ENCODE measurements at regions not wholly inside any gene's neighbourhood (a gene's known extent, or its start where the extent isn't known, plus 50 kb on each side); places are given as distances from the start of the nearest gene placed in this dataset.

DNA sequence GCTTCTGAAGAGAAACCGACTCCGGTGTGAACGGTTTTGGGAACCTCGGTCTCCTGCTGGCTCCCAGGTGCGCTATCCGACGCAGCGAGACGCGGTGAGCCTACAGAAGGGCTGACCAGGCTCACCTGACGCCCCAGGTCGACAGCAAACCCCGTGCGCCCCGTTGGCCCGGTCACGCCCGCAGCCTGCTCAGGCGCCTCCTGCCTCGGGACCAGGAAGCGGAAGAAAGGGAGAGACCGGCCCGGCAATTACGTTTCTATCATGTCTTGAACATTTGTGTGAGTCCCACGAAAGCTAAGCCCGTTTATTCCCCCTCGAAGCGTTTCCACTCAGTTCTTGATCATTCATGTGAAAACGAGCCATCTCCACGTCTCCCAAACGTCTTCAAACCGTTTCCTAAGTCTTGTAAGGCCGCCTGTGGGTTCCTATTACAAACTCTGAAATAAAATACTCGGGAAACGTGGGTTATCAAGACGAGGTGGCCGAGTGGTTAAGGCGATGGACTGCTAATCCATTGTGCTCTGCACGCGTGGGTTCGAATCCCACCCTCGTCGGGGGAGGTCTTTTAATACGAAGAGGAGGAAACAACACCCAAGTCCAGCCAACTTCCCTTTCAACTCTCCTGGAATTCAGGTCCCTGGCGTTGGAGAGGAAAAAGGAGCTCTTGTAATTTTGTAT, 150.5 kb upstream of the PRSS16 start:
- peaks cover 72% of the 10 kb centered on the region for H3K27me3 ChIP-seq (ENCODE audit: insufficient read depth, low read depth, low read length)
- peak overlapping the region; percentile 26 for H3K9ac ChIP-seq (ENCODE audit: low read length)
- no peaks in the 10 kb centered on the region for H4K20me1 ChIP-seq (ENCODE audit: insufficient read depth)
- H3K27ac ChIP-seq (ENCODE audit: low read length), result no peak overlapping the region
- no peaks in the 10 kb centered on the region for H3K9me2 ChIP-seq (ENCODE audit: insufficient read depth, low read length)
- H2AFZ ChIP-seq (ENCODE audit: low read depth, low read length), result no peak overlapping the region
- H3K4me2 ChIP-seq (ENCODE audit: low read length), result peak overlapping the region; percentile 59
- TF ChIP-seq SMC3 (conservative IDR thresholded peaks at IDR 0.05; ENCODE audit: poor library complexity) (no peak), EZH2 (IDR thresholded peaks at IDR 0.05; ENCODE audit: borderline replicate concordance, insufficient read depth, low read length, poor library complexity, severe bottlenecking) (no peak), EP300 (conservative IDR thresholded peaks at IDR 0.05; ENCODE audit: poor library complexity, severe bottlenecking) (no peak), POLR2AphosphoS5 (IDR thresholded peaks at IDR 0.05) (no peak), TAF1 (IDR thresholded peaks at IDR 0.05; ENCODE audit: low read depth) (no peak), RAD21 (conservative IDR thresholded peaks at IDR 0.05) (no peak), MXI1 (conservative IDR thresholded peaks at IDR 0.05; ENCODE audit: poor library complexity, severe bottlenecking) (no peak)
- TF ChIP-seq, protein P1, sequence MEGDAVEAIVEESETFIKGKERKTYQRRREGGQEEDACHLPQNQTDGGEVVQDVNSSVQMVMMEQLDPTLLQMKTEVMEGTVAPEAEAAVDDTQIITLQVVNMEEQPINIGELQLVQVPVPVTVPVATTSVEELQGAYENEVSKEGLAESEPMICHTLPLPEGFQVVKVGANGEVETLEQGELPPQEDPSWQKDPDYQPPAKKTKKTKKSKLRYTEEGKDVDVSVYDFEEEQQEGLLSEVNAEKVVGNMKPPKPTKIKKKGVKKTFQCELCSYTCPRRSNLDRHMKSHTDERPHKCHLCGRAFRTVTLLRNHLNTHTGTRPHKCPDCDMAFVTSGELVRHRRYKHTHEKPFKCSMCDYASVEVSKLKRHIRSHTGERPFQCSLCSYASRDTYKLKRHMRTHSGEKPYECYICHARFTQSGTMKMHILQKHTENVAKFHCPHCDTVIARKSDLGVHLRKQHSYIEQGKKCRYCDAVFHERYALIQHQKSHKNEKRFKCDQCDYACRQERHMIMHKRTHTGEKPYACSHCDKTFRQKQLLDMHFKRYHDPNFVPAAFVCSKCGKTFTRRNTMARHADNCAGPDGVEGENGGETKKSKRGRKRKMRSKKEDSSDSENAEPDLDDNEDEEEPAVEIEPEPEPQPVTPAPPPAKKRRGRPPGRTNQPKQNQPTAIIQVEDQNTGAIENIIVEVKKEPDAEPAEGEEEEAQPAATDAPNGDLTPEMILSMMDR (IDR thresholded peaks at IDR 0.05; ENCODE audit: poor library complexity, severe bottlenecking), result no peak
- TF ChIP-seq, protein P2, sequence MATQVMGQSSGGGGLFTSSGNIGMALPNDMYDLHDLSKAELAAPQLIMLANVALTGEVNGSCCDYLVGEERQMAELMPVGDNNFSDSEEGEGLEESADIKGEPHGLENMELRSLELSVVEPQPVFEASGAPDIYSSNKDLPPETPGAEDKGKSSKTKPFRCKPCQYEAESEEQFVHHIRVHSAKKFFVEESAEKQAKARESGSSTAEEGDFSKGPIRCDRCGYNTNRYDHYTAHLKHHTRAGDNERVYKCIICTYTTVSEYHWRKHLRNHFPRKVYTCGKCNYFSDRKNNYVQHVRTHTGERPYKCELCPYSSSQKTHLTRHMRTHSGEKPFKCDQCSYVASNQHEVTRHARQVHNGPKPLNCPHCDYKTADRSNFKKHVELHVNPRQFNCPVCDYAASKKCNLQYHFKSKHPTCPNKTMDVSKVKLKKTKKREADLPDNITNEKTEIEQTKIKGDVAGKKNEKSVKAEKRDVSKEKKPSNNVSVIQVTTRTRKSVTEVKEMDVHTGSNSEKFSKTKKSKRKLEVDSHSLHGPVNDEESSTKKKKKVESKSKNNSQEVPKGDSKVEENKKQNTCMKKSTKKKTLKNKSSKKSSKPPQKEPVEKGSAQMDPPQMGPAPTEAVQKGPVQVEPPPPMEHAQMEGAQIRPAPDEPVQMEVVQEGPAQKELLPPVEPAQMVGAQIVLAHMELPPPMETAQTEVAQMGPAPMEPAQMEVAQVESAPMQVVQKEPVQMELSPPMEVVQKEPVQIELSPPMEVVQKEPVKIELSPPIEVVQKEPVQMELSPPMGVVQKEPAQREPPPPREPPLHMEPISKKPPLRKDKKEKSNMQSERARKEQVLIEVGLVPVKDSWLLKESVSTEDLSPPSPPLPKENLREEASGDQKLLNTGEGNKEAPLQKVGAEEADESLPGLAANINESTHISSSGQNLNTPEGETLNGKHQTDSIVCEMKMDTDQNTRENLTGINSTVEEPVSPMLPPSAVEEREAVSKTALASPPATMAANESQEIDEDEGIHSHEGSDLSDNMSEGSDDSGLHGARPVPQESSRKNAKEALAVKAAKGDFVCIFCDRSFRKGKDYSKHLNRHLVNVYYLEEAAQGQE (IDR thresholded peaks at IDR 0.05; ENCODE audit: borderline replicate concordance), result no peak
- no peaks in the 10 kb centered on the region for H3F3A ChIP-seq (ENCODE audit: insufficient read depth, low read length, poor library complexity, severe bottlenecking)
- H3K36me3 ChIP-seq (ENCODE audit: insufficient read depth, low read length), result no peaks in the 10 kb centered on the region
- no peaks in the 10 kb centered on the region for H3K9me3 ChIP-seq (ENCODE audit: low read length)
- peak overlapping the region; percentile 66 for H3K4me3 ChIP-seq (ENCODE audit: low read length)
- no peaks in the 10 kb centered on the region for H3K79me2 ChIP-seq (replicated peaks; ENCODE audit: insufficient read depth, low read length)

DNA sequence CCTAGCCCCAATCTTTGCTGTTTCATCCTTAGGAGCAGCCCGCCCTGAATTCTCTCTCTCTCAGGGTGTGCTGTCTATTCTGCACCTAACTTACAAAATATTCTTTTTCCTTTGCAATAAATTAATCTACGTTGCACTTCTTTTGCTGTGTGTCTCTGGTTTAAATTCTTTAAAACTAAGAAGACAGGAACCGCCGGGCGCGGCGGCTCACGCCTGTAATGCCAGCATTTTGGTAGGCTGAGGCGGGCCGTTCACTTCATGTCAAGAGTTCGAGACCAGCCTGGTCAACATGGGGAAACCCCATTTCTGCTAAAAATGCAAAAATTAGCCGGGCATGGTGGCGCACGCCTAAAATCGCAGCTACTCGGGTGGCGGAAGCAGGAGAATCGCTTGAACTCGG, 148.5 kb upstream of the PRSS16 start:
- Histone ChIP-seq H3K4me3 (ENCODE audit: low read length) (no peak overlapping the region), H3K9me3 (ENCODE audit: low read length) (no peaks in the 10 kb centered on the region), H3K36me3 (ENCODE audit: insufficient read depth, low read length) (no peaks in the 10 kb centered on the region), H3F3A (ENCODE audit: insufficient read depth, low read length, poor library complexity, severe bottlenecking) (no peaks in the 10 kb centered on the region), H2AFZ (ENCODE audit: low read depth, low read length) (no peak overlapping the region), H3K27me3 (ENCODE audit: insufficient read depth, low read depth, low read length) (peaks cover 52% of the 10 kb centered on the region), H3K9ac (ENCODE audit: low read length) (no peak overlapping the region), H4K20me1 (ENCODE audit: insufficient read depth) (no peaks in the 10 kb centered on the region), H3K4me2 (ENCODE audit: low read length) (no peak overlapping the region), H3K9me2 (ENCODE audit: insufficient read depth, low read length) (no peaks in the 10 kb centered on the region), H3K27ac (ENCODE audit: low read length) (no peak overlapping the region), H3K79me2 (replicated peaks; ENCODE audit: insufficient read depth, low read length) (no peaks in the 10 kb centered on the region)
- TF ChIP-seq MXI1 (conservative IDR thresholded peaks at IDR 0.05; ENCODE audit: poor library complexity, severe bottlenecking), result no peak
- TF ChIP-seq, protein P2 (IDR thresholded peaks at IDR 0.05; ENCODE audit: borderline replicate concordance), result no peak
- TF ChIP-seq TAF1 (IDR thresholded peaks at IDR 0.05; ENCODE audit: low read depth), result no peak
- no peak for TF ChIP-seq RAD21 (conservative IDR thresholded peaks at IDR 0.05)
- TF ChIP-seq, protein P1 (IDR thresholded peaks at IDR 0.05; ENCODE audit: poor library complexity, severe bottlenecking), result no peak
- TF ChIP-seq EP300 (conservative IDR thresholded peaks at IDR 0.05; ENCODE audit: poor library complexity, severe bottlenecking), result no peak
- no peak for TF ChIP-seq SMC3 (conservative IDR thresholded peaks at IDR 0.05; ENCODE audit: poor library complexity)
- no peak for TF ChIP-seq POLR2AphosphoS5 (IDR thresholded peaks at IDR 0.05)
- TF ChIP-seq EZH2 (IDR thresholded peaks at IDR 0.05; ENCODE audit: borderline replicate concordance, insufficient read depth, low read length, poor library complexity, severe bottlenecking), result no peak
